ENCODE measurements at regions not wholly inside any gene's neighbourhood (a gene's known extent, or its start where the extent isn't known, plus 50 kb on each side); places are given as distances from the start of the nearest gene placed in this dataset.

DNA sequence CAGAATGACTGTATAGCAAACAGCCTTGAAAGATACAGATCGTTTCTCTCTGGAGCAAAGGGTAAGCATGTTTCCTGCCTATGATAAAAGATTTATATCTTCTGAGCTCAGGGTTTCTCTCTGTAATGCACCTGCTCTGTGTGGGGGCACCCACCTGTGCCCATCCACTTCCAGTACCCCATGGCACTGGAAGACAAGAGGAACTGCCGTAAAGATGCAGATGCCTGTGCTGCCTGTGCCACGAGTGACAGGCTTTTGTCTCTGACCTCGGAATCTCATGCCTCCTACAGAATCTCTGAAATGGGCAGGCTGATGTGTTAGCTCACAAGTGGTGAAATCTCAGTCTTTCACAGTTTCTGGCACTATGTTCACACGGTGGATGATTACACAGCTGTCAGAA lies 50.3 kb upstream of the ATP11A start:
- DNase-seq (ENCODE audit: low read depth in 2 of 3, low spot score in 2 of 3): no peak

DNA sequence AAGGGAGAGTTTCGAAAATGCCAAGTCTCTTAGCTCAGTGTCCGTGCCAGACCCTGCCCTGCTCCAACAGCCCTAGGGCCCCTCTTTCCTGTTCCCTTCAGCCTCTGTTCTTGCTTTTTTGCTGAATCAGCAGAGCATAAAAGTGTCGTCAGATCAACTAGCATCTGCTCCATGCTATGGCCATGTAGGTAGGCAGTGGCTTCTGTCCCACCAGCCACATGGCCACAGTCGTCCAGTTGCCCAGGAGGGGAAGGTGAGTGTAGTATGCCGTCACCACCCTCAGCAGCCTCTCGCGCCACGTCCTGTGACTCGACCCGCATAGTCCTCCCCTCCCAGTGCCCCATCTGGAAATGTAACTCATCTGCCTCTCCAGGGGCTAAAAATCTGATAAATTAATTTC lies 50.9 kb upstream of the ATP11A start:
- peak in 1 of 3 donors; percentile 26 for DNase-seq (ENCODE audit: low read depth in 2 of 3, low spot score in 2 of 3)

DNA sequence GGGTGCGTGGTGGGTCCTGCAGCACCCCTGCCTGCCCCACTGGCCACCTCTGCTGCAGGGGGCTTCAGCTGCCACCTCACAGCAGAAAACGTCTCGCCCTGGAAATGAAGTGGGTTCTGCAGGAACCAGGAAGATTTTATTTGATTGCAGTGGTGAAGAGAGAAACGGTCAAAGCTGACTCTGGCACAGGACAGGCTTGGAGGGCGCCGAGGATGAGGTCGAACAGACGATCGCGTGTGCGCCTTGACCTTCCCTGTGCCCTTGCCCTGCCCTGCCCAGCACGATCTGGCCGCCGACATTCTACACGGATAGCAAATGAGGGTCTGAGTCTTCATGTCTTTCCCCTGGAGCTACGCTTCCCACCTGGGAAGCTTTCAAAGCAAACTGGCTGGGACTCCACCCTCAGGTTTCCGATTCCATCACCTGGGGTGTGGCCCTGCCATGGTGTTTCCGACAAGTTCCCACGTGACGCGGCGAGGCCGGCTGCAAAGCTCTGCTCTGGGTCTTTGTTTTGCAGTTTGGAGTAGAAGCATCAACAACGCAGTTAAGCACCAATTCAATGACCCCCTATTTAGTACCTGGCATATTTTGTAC lies 50.3 kb upstream of the TUBGCP3 start:
- DNase-seq (ENCODE audit: low read depth in 2 of 3, low spot score in 2 of 3): no peak

All from hematopoietic multipotent progenitor cell (in vitro differentiated cells).